ENCODE measurements at regions not wholly inside any gene's neighbourhood (a gene's known extent, or its start where the extent isn't known, plus 50 kb on each side); places are given as distances from the start of the nearest gene placed in this dataset.

- TF ChIP-seq CTCF (IDR thresholded peaks at IDR 0.05; ENCODE audit: insufficient read depth, low read depth, low read length) = no peak
- TF ChIP-seq EZH2 (IDR thresholded peaks at IDR 0.05; ENCODE audit: insufficient read depth, low read length) = no peak
These were observed 401.3 kb downstream of the BRINP1 start for GRCh38 chr9:118967901-118968300.

All from astrocyte (in vitro differentiated cells and primary cell).